Right forelimb (tissue), 1 donor: ENCODE measurements at regions not wholly inside any gene's neighbourhood (a gene's known extent, or its start where the extent isn't known, plus 50 kb on each side); places are given as distances from the start of the nearest gene placed in this dataset.

ENCODE experiments used
- DNase-seq: peaks from one replicate; pipeline ENCODE4 v3.0.0-alpha.2; 2018

- no peak for DNase-seq
Observed at GRCh38 chr7:42348071-42348470, 111.1 kb upstream of the GLI3 start.

- no peak for DNase-seq
Observed at GRCh38 chr7:42347616-42348015, 110.6 kb upstream of the GLI3 start.

- no peak for DNase-seq
Observed at GRCh38 chr7:42345478-42346299, 108.7 kb upstream of the GLI3 start.

- DNase-seq: no peak
Observed at GRCh38 chr7:42344198-42344755, 107.3 kb upstream of the GLI3 start.

GRCh38 chr7:42342381-42342780 lies 105.4 kb upstream of the GLI3 start:
- no peak for DNase-seq

- DNase-seq: no peak
Observed at GRCh38 chr7:42340436-42340835, 103.4 kb upstream of the GLI3 start.

- no peak for DNase-seq
Observed at GRCh38 chr7:42338916-42339540, 102.0 kb upstream of the GLI3 start.

GRCh38 chr7:42338231-42338915 lies 101.4 kb upstream of the GLI3 start:
- no peak for DNase-seq

GRCh38 chr7:42337225-42337905 lies 100.4 kb upstream of the GLI3 start:
- no peak for DNase-seq

GRCh38 chr7:42332605-42333222 lies 95.7 kb upstream of the GLI3 start:
- no peak for DNase-seq

GRCh38 chr7:42319631-42320030 lies 82.6 kb upstream of the GLI3 start:
- no peak for DNase-seq

- DNase-seq: no peak
Observed at GRCh38 chr7:42315631-42316030, 78.6 kb upstream of the GLI3 start.

- DNase-seq: no peak
Observed at GRCh38 chr7:42315103-42315502, 78.1 kb upstream of the GLI3 start.

GRCh38 chr7:42314696-42315095 lies 77.7 kb upstream of the GLI3 start:
- no peak for DNase-seq

GRCh38 chr7:42311195-42311594 lies 74.2 kb upstream of the GLI3 start:
- no peak for DNase-seq

- no peak for DNase-seq
Observed at GRCh38 chr7:42292991-42293521, 56.0 kb upstream of the GLI3 start.

GRCh38 chr7:42289473-42289872 lies 52.5 kb upstream of the GLI3 start:
- DNase-seq: no peak
